ENCODE measurements at regions not wholly inside any gene's neighbourhood (a gene's known extent, or its start where the extent isn't known, plus 50 kb on each side); places are given as distances from the start of the nearest gene placed in this dataset.

DNA sequence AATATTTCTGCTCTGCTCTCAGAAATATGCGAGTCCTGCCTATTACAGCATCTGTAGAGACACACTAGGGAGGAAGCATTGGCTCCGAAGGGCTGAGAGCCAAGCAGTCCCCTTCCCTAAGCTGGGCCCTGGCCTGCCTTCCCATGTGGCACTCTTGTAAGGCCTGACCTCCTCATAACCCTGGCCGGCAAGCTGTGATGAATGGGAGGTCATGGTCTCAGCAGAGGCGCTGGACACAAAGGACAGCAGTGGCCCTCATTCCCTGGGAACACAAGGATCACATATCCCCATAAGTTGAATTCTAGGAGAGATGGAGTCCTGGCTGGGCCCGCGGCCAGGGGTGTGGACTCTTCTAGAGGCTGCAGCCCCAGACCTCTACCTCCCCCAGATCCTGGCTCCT is 483.3 kb downstream of the ZNF536 start:
- TF ChIP-seq, protein P1, sequence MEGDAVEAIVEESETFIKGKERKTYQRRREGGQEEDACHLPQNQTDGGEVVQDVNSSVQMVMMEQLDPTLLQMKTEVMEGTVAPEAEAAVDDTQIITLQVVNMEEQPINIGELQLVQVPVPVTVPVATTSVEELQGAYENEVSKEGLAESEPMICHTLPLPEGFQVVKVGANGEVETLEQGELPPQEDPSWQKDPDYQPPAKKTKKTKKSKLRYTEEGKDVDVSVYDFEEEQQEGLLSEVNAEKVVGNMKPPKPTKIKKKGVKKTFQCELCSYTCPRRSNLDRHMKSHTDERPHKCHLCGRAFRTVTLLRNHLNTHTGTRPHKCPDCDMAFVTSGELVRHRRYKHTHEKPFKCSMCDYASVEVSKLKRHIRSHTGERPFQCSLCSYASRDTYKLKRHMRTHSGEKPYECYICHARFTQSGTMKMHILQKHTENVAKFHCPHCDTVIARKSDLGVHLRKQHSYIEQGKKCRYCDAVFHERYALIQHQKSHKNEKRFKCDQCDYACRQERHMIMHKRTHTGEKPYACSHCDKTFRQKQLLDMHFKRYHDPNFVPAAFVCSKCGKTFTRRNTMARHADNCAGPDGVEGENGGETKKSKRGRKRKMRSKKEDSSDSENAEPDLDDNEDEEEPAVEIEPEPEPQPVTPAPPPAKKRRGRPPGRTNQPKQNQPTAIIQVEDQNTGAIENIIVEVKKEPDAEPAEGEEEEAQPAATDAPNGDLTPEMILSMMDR (IDR thresholded peaks at IDR 0.05), result no peak
- TF ChIP-seq POLR2A (IDR thresholded peaks at IDR 0.05) (no peak), POLR2AphosphoS5 (IDR thresholded peaks at IDR 0.05) (no peak), EP300 (IDR thresholded peaks at IDR 0.05) (no peak)
